KG1 (cell line): ENCODE measurements at regions not wholly inside any gene's neighbourhood (a gene's known extent, or its start where the extent isn't known, plus 50 kb on each side); places are given as distances from the start of the nearest gene placed in this dataset.

Experiments used
- DNase-seq: peaks from one replicate; lab custom pipeline; 2025; lab: John Stamatoyannopoulos, UW

DNA sequence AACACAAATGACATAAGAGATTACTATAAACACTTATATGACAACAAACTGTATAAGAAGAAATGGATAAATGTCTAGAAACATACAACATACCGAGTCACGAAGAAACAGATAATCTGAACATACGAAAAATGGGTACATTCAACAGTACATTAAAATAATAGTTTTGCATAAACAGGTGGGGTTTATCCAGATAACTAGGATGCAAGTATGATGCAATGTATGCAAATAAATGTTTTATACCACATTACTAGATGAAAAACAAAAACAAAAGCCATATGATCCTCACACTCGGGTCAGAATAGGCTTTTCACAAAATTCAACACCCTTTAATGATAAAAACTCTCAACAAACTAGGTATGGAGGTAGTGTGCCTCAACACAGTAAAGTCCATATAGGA is 1585.7 kb downstream of the BRINP3 start:
- no peak for DNase-seq

DNA sequence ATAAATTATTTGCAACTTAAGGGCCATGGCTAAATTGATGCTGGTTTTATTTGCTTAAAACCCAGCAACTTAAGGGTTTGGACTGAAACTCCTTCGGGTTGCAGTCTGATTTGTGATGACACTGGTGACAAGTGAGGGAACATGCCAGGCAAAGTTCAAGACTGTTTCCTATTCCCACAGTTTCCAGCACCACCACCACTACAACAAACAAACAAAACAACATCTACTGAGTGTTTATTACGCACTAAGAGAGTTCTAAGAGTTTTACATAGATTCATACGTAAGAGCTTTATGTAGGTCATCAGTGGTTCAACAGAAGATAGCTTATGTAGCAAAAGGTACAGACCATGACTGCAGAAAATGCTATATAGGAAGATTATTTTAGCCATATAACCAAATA is 1582.1 kb downstream of the BRINP3 start:
- DNase-seq: no peak

DNA sequence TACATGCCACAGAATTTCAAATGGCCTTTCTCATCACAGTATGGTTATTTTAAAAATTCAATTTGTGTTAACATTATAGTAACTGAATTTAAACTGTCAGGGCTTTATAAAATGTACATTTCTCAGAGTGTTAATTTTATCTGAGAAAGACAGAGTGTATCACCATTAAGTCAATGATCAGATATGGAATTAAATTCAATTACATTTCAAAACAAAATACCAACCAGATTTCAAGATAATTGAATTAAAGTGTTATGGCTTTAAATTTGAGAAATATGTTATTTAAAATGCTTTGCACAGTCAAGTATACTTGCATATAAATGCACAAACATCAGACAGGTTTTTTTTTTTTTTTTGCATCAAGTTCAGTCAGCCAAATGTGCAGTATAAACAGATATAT is 1574.4 kb downstream of the BRINP3 start:
- no peak for DNase-seq

DNA sequence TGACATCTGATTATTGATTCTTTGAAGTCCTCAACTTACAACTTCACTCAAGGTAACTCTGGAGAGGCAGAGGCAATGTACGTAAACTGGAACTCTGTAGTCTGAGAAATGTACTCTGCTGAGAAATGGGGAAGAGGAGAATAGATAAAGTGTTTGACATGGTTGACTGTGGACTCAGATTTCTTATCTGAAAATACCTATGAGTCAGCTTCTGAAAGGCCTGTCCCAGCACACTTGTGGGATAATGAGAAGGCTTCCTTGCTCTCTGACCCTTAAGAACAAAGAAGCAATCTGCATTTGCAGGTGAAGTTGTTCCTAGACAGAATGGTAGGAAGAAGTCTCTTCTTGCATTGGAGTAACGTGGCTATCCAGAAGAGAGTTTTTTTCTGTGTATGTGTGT is 1573.5 kb downstream of the BRINP3 start:
- DNase-seq: no peak

DNA sequence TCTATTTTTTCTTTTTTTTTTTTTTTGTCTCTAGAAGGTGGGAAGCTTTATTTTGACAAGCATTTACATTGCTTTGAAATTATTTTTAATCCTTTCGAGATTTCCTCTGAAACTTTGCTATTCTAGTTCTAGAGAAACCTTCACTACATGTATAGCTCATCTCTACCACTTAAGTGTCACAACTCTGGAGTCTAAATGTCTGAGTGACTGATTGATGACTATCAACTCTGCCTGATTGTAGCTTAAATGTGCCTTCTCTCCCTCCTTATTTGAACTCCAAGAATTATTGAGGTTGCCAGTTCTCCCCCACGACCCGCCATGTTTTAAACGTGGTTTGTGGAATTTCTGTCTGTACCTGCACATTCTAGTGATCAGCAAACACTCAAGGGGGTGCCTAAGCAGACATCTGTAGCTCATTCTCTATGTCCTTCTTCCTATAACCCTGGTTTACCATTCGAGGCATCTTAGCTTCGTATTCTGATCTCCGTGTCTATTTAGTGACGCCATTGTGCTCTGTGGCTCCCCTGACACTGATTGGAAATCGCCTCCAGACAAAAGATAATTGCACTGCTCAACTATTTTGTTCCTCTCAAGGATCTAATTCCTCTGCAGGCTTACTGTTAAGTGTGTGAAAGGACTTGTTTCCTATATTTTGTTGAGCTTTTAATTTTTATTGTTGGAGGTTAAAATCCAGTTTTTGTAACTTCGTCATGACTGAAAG is 1570.6 kb downstream of the BRINP3 start:
- no peak for DNase-seq

DNA sequence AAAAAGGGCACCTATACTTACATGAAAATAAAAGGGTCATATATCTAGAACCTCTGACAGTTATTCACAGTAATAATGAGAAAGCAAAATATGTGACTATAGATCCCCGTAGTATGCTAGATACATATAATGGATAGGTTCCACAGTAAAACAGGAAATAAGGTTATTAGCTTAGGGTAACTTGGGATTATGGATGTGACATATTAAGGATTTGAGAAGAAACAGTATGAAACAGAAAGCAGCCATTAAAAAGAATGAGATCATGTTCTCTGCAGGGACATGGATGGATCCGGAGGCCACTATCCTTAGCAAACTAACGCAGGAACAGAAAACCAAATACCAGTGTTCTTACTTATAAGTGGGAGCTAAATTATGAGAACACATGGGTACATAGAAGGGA is 1547.3 kb downstream of the BRINP3 start:
- no peak for DNase-seq

DNA sequence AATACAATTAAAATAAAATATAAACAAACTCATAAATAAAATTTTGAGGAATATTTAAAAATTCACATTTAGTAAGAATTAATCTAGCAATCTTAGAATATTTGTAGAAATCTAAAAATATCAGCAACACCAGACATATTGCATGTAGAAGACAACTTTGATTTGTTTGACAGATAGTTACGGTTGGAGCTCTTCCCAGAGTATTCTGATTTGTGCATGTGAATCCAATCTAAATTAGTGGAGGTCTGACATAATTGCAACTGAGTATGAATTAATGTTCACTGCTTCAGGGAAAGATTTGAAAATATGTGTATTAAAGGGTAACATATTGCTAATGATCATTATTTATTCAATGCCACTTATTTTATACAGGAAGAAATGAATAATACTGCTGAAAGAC is 1546.2 kb downstream of the BRINP3 start:
- no peak for DNase-seq

DNA sequence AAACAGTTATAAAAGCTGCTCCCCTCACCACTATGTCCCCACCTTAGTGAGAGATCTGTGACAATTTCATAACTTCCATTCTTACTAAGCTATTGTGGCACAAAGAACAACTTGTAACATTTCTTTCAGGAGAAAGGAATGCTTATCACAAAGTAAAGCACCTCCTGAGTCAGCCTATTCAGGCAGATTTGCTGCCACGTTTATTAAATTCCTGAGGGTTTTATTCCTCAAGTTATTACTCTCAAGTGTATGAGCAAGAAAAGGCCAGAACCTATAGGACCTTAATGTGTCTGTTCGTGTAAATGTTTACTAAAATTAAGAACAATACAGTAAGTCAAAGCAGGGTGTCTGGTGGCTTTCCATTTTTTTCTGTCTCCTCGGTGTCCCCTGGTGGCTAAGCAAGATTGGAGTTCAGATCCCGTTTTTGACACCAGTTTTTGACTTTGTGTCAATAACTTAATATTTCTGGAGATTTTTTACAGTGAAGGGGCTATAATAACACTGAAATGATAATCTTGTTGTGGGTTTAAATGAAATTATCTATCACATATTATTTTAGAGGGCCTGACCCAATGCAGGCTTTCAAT is 1539.6 kb downstream of the BRINP3 start:
- DNase-seq: no peak

DNA sequence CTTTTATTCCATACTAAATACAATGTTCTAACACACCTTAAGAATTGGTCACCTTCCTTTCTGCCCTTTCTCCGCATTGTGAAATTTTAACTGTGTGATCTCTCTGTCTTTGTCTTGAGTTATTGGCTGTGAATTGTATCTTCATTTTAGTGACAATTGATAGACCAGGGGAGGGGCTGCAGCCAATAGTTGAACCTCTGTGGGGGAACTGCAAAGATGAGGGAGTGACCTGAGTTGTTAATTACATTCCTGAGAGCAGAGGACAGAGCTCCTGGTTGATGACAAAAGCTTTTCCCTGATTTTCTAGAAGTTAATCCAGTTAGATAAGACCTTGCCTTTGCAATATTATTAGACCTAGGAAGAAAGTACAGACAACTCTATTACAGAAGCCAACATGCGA is 1535.7 kb downstream of the BRINP3 start:
- no peak for DNase-seq

DNA sequence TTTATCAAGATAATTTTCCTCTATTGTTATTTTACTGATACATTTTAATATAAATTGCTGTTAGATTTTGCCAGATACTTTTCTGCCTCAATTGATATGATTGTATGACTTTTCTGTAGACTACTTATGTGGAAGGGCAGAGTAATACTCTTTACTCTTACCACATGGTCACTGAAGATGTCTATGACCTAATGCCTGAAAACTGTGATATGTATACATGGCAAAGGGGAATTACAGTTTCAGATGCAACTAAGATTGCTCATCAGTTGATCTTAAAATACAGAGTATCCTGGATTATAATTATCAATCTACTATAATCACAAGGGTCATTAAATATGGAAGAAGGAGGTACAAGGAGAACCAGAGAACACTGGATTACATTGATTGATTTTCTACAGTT is 1528.0 kb downstream of the BRINP3 start:
- no peak for DNase-seq

DNA sequence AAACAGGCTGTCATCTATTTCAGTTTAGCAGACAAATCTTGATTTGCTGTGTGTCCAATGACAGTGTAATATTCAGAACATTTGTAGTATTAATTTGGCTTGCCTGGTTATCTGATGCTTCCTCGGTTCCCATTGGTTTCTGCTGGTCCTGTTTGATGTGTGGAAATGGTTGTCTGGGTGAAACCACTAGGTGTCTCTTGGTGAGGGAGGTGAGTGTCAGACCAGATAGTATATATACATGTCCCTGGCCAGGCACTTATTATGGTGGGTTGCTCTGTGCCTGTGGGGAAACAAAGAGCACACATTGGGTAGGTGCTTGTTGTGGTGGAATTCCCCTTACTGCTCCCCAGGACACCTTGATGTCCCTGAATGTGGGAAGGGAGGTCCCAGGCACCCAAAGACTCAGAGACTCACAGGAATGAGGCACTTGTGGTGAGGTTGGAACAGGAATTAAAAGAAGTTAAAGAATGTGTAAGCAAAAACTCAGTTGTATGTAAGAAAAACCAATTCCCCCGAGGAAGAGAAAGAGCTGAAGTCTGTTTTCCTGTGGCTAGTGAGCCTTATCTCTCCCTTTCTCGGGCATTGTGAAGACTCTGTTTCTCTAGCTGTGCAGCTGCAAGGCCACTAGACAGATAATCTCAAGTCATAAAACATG is 1519.1 kb downstream of the BRINP3 start:
- no peak for DNase-seq

DNA sequence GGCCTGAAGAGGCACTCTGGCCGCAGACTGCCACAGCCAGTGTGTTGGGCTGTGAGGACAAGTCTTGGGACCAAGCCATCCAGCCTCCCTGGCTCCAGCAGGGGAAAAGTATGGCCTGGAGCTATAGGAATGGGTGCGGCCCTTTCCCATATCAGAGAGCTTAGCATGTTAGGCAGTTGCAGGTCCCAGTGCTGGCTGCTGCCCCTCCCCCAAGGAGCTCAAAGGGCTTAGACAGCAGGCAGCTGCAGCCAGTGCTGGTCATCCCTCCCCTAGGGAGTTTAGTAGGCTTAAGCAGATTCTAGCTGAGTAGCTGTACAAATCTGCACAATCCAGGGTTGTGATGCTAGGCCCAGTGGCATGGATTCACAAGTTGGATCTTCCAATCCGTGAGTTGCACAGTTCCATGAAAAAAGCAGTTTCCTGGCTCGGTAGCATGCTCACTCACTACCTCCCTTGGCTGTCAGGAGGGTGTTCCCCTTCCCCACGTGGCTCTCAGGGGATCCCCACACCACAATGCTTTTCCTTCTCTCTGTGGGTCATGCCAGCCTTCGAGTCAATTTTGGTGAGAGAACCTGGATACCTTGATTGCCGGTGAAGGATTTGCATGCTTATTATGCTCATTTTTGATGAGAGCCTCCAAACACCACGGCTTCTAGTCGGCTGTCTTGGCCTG is 1490.8 kb downstream of the BRINP3 start:
- DNase-seq: no peak

DNA sequence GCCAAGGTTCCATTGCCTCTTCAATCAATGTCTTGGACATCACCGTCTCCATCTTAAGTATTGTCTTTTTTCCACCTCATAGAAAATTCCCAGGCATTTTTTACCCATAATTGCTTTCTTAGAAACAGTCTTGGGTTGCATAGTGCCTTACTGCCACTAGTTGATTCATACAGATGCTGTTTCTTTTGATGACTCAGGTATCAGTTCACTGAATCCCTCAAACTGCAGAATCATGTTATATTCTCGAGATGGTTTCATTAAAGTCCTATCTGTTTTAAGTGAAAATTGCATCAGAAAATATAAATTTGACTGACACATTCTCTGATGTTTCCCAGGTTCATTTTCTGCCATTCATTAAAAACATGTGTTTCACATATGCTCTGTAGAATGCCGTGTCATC is 1489.1 kb downstream of the BRINP3 start:
- DNase-seq: no peak

DNA sequence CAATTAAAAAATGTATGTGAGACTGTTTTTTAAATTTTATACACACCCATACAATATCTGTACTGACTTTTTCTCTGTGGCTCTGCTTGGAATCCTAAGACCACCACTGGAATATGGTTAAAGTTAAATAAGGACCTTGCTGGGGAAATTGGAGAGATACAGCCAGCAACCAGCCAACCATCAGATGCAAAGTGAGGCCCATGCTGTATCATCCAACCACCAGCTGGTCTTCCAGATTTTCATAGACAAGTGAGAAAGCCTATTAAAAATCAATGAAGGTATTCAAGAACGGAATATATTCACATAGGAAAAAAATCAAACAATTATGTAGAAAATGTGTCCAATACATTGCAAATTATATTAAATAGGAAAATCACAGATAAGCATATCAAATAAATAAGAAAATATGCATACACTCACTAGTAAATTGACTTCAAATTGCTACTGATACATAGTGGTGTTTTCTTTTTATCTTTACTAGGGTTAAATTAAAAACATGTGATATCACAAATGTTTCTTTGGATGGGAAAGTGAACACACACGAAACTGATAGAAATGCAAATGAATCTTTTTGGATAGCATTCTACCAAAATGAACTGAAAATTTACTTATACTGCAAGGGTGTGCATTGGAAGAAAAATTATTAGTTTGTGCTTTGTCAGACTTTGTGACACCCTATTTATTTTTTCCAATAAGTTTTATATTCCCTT is 1486.3 kb downstream of the BRINP3 start:
- DNase-seq: no peak

DNA sequence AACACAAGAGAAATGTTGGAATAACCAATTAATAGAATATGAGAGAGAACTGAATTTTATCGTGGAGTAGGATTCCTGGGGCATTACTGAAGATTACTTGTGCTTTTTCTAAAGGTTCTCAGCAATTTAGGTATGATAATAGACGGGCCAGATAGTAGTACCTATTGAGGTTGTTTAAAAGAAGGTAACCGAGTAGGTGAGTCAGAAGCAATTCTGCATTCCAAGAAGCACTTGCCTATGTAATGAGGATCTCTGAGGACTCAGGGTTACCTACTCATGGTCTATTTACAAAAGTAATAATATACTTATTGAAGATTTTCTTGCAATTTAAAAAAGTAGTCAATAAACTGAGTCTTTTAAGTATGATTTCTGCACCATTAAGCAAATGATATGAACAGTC is 1469.8 kb downstream of the BRINP3 start:
- DNase-seq: no peak

DNA sequence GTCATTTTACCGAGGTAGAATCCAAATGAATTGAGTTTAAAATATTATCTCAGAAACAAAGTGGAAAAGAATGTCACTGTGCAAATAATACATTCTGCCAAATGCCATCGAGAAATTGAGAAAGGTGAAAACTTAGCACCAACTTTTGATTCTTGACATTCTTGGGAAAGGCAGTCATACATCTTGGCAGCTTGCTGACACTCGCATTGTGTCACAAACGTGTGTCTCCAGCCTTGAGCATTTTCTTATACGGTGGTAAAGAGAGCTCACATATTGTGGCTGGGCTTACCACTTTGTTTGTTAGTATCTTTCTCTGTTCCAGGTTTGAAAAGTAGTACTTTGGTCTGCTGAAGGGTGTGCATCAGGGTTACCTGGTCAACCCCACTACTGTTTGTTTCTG is 1456.1 kb downstream of the BRINP3 start:
- DNase-seq: no peak

DNA sequence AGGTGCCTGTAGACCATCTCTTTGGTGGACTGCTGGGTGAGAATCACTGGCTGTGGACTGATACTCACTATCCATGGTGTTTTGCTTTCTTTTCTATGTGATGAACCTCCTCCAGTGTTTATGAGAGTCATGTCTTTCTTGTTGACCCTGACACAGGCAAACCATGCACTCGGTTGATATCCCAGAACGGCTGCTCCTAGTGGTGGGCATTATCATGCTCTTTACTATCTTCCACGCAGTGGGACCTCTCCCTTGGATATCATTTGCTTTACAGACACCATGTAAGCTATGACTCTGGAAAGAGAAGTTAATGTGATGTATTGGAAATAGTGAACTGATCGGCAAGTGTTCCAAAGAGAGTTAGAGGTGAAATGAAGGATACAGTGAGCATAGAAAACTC is 1455.6 kb downstream of the BRINP3 start:
- no peak for DNase-seq

DNA sequence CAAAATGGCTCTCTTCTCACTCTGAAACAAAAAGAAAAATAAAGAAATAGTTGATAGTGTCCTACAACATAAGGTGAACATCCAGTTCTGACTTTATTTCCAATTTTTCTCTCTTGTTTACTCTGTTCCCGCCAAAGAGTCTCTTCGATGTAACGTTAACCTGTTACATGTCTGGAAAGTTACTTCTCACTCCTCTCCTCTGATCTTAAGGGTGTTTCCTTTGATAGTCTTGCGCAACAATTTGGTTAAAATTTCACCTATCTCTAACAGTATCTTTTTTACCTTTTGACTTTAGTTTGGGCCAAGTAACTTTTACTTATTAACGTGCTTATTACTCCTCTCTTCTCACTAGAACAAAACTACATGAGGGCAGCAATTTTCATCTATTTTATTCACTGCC is 1450.2 kb downstream of the BRINP3 start:
- DNase-seq: no peak

DNA sequence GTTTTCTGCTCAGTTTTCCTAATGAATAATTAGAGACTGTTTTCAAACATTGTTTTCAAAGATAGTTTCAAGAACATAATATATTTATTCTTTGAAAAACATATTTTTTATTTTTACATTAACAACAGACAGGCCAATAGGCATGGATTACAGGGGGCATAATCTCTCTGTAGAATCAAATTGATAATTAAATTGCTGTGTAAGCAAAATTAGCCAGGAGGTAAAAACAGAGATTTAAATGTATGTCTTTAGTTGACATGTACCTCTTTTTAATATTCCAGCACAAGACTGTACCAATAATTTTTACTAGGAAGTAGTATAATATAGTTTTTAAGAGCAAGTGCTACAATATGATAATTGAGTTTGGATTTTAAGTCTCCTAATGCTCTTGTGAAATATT is 1444.5 kb downstream of the BRINP3 start:
- no peak for DNase-seq

DNA sequence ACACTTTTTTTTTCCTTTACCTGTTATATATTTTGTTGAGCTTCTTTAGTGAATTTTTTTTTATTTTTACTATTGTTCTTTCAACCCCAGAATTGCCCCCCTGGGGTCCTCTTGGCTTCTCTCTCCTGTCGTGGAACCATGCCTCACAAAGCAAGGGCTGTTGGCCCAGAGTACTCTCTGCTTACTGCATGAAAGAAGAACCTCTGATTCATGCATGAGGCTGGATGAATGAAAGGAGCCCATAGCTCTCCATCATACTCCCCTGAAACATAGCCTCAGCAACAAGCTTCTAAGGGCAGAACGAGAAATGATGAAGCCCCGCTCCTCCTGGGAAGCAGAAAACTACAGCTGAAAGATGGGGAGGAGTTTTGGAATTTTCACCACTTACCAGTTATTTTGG is 1441.0 kb downstream of the BRINP3 start:
- no peak for DNase-seq

DNA sequence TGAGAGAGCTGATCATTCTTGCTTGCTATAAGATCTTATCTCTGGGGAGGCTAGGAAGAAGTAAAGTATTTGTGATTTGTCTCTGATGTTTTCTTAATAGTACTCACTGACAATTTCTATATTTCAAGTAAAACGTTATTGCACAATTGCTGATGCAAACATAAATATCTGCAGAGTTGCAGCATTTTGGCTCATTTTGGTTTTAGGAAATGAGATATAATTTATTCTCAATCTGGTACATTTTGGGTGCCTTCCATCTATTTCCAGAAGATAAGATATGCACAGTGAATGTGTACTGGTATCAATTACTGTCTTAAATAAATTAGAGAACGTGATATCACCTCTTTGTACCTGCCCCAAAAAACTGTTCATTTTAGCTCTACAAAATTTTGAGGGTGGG is 1431.5 kb downstream of the BRINP3 start:
- no peak for DNase-seq

DNA sequence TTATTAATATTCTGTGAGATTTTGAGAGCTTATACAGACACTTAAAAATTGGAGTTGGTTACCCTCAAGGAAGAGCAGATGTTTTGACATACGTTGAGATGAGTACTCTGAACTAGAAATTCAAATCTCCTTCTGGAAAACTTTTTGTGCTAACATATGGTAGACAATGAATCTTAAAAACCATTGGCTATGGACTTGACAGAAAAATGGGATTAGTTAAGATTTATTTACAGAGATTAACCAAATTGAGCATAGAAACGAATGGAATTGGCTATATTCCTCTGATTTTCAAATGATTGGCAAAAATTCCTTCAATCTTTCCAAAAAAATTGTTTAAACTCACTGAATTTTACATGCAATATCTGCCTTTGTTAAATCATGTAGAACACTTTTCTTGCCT is 1392.9 kb downstream of the BRINP3 start:
- DNase-seq: no peak

DNA sequence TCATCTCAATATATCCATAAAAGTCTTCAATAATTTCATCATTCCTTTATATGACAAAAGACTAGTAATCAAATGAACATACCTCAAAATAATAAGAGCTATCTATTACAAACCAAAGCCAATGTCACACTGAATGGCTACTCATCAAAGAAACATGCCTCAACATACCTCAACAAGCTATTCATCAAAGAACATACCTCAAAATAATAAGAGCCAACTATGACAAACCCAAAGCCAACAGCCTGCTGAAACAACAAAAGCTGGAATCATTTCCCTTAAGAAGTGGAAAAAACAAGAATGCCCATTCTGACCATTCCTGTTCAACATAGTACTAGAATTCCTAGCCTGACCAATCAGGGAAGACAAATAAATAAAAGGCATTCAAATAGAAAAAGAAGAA is 1373.7 kb downstream of the BRINP3 start:
- no peak for DNase-seq
